GM12891 (cell line): ENCODE measurements at regions not wholly inside any gene's neighbourhood (a gene's known extent, or its start where the extent isn't known, plus 50 kb on each side); places are given as distances from the start of the nearest gene placed in this dataset.

ENCODE experiments used
- DNase-seq: peaks from one replicate; pipeline ENCODE4 v3.0.0; 2011; ENCODE audit warnings: low spot score; ENCODE audit not compliant: insufficient read length
- FAIRE-seq: peaks from 2 replicates; lab custom pipeline; 2011; peaks lifted over from hg19 to GRCh38; lab: Jason Lieb, UNC
- PAX5 ChIP-seq: IDR thresholded peaks from 2 replicates; pipeline ENCODE4 v1.6.1; 2011; ENCODE audit warnings: low read length, moderate library complexity, mild to moderate bottlenecking; ENCODE audit not compliant: insufficient read depth, severe bottlenecking
- POLR2A ChIP-seq: IDR thresholded peaks from 2 replicates; pipeline ENCODE4 v1.6.1; 2011; ENCODE audit warnings: low read depth, low read length, control low read depth
- POLR2AphosphoS5 ChIP-seq: IDR thresholded peaks from 2 replicates; pipeline ENCODE4 v1.6.1; 2011; ENCODE audit warnings: low read depth, low read length, control low read depth
- POU2F2 ChIP-seq: IDR thresholded peaks from 2 replicates; pipeline ENCODE4 v1.6.1; 2011; ENCODE audit warnings: low read depth, mild to moderate bottlenecking, control low read depth, low read length, moderate library complexity
- SPI1 ChIP-seq: IDR thresholded peaks from 2 replicates; pipeline ENCODE4 v1.6.1; 2011; ENCODE audit warnings: low read depth, low read length, control low read depth
- TAF1 ChIP-seq: IDR thresholded peaks from 2 replicates; pipeline ENCODE4 v1.6.1; 2011; ENCODE audit warnings: low read depth, low read length, control low read depth

DNA sequence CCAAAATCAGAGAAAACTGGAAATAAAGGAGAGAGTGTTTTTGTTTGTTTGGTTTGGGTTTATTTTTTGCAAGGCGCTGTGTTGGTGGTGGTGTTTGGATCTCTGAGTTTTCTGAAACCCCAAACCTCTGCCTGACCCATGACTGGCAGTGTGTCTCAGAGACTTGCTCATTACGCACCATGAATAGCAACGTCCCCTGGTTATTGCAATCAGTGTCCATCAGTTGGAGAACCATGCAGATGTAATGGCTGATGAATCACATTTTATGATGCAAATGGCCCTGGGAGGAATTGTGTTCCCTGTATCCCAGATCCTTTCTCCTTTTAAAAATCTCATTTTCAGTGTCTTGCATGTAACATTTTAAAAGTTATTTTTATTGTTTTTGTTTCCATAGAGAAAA lies 362.8 kb downstream of the PMP22 start:
- no peak for TF ChIP-seq SPI1
- no peak for TF ChIP-seq POLR2A
- DNase-seq (no peak), FAIRE-seq (no peak)

DNA sequence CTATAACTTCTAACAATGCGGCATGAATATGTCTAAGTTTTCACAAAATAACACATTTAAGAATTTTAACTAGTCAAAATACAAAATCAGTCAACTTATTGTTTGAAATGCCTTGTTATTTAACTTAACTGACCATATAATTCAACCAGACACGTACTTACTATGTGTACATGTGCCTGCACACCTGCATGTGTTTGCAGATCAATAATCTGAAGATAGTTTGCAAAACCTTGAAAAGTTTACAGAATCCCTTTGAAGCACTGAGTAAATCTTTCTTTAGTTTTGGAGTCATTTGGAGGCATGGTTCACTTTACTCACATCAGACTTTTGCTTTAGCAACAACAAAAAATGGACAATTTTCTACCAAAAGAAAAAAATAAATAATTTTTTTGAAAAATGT lies 363.8 kb downstream of the PMP22 start:
- TF ChIP-seq PAX5 (no peak), SPI1 (no peak), POLR2A (no peak), POLR2AphosphoS5 (no peak), TAF1 (no peak), POU2F2 (no peak)
- FAIRE-seq: no peak
- DNase-seq: no peak

DNA sequence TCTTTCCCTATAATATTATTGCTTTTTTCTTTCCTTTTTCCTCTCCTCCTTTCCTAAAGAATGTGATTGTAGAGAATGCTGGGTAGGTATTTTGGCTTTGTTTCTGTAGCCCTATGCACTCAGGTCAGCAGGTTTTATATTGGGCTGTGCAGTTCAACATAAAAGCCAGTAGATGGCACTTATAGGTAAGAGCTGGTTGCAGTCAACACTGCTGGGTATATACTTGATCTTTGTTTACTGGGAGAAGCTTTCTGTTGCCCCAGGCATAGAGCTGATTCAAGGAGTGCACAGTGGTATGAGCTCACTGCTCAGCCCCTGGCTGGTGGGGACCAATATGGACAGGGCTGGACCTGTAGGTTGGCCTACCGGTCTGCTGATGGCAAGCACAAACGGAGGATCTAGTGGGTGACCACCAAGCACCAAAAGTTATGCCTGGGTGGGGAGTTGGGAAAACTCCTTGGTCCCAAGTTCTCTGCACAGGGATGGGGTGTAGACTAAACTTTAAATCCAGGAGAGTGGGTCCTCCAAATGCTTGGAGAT lies 378.9 kb downstream of the PMP22 start:
- no peak for DNase-seq
- no peak for FAIRE-seq
- no peak for TF ChIP-seq POU2F2
- TF ChIP-seq TAF1: no peak
- TF ChIP-seq POLR2A: no peak
- TF ChIP-seq SPI1: no peak
- TF ChIP-seq POLR2AphosphoS5: no peak
- TF ChIP-seq PAX5: no peak

DNA sequence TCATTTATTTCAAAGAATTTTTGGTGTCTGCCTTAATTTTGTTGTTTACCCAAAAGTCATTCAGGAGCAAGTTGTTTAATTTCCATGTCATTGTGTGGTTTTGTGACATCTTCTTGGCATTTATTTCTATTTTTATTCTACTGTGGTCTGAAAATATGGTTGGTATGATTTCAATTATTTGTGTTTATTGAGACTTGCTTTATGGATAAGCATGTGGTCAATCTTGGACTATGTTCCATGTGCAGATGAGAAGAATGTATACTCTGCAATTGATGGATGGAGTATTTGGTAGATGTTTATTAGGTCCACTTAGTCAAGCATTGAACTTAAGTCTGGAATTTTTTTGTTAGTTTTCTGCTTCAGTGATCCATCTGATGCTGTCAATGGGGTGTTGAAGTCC lies 383.0 kb downstream of the PMP22 start:
- TF ChIP-seq POLR2AphosphoS5 (no peak), TAF1 (no peak)
- FAIRE-seq (no peak), DNase-seq (no peak)

DNA sequence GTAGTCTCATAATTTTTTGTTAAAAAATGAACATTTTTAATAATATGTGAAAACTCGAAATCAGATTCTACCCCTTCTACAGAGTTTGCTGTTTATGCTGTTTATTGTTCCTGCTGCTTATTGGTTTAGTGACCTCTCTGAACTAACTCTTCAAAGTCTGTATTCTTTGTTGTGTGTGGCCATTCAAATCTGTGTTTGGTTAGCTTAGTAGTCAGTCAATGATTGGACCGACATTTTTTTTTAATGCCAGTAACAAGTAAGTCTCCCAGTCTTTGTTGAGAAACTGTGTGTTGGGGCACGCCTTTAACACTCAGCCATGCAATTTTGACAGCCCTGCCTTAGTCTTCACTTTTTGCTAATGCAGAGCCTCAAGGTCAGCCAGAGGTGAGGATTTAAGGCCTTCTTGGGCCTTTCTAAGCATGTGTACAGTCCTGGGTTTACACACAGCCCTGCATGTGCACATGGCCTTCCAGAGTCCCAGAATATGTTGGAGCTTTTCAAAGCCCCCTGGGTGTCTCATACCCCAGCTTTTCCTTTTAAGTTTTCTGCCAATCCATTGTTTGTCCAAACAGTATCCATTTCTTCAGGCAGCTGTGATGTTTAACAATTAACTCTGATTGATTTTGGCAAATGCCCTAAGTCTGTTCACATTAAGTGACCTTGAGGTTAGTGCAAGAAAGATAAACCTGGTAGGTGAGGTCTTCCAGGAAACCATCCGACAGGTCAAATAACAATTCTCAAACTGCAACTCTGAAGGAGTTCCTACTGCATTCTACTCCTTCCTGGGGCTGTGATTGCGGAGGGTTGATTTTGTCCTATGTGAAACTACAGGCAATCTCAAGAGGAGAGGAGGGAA lies 389.3 kb downstream of the PMP22 start:
- TF ChIP-seq TAF1 (no peak), POLR2AphosphoS5 (no peak), POLR2A (no peak), PAX5 (no peak), POU2F2 (no peak), SPI1 (no peak)
- DNase-seq (no peak), FAIRE-seq (no peak)

DNA sequence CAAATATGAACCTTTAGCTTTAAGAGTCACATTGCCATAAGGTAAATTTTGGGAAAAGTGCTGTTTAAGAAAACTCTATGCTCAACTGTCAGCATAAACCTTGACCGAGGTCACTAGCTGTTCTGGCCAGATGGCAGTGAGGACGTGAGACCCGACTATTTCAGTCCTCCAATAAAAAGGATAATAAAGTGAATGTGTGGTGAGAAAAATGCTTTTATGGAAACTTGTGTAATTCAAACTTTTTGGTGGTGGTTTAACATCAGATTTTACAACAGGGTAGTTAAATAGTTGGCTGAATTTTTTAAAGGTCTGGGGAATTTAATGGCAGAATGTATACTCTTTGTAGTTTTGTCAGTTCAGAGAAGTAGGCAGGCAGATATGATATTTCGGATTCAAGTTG lies 391.1 kb downstream of the PMP22 start:
- TF ChIP-seq SPI1 (no peak), POLR2A (no peak), POU2F2 (no peak), TAF1 (no peak), POLR2AphosphoS5 (no peak), PAX5 (no peak)
- DNase-seq: no peak
- FAIRE-seq: no peak

DNA sequence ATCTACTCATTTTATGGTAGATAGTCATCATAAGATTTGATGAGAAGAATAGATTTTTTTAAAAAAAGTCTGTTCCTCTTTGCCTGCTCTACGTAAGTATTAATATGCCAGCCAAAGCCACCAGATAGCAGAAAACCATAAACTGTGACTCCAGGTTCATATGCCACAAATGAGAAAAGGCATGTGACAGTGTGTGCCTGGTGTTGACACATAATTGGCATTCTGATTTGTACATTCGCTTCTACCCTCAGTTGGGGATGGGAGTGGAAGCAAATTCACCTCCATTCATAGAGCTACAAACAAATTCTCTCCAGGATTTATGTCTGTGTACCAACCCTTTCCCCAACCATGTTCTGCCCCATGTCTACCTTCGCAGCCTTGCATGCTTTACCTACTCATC lies 391.6 kb downstream of the PMP22 start:
- no peak for DNase-seq
- TF ChIP-seq POLR2AphosphoS5: no peak
- no peak for TF ChIP-seq TAF1
- TF ChIP-seq PAX5: no peak
- TF ChIP-seq POLR2A: no peak
- no peak for TF ChIP-seq SPI1
- no peak for FAIRE-seq

DNA sequence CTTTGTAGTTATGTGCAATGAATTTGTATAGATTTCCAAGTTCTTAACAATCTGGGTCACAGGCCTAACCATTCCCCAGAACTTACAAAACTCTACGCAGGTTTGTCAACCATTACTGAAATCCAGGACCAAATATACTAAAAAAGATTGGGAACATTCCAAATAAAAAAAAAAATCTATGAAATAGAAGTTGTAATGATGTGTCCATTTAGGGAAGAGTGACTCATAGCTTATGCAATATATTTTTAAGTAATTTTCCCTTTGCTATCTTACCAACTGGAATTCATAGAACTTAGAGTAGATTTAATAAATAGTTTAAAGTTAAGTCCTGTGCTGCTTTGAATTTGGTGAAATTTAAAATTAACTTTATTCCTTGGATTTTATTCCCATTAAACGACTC lies 393.2 kb downstream of the PMP22 start:
- no peak for FAIRE-seq
- no peak for DNase-seq
- no peak for TF ChIP-seq POLR2A
- no peak for TF ChIP-seq POLR2AphosphoS5
- TF ChIP-seq SPI1: no peak
- TF ChIP-seq POU2F2: no peak
- TF ChIP-seq PAX5: no peak
- no peak for TF ChIP-seq TAF1

DNA sequence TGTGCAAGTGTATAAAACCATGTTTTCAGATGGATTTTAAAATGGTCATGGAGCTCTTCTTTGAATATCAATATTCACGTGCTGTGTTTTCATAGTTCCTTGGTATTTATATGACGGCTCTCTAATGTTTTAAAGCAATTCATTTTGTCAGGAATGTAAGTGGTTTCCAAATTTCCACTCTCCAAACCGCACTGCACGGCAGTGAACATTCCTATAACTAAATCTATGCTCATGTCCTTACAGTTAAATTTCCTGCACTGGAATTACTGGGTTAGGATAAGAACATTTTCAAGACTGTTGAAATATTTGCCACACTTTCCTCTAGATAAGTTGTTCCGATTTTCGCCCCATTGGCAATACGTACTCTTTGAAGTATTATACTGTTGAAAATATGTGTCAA lies 398.9 kb downstream of the PMP22 start:
- FAIRE-seq: no peak
- DNase-seq: no peak
- TF ChIP-seq POLR2A: no peak
- TF ChIP-seq POU2F2: no peak
- no peak for TF ChIP-seq PAX5
- no peak for TF ChIP-seq TAF1
- no peak for TF ChIP-seq POLR2AphosphoS5
- TF ChIP-seq SPI1: no peak

DNA sequence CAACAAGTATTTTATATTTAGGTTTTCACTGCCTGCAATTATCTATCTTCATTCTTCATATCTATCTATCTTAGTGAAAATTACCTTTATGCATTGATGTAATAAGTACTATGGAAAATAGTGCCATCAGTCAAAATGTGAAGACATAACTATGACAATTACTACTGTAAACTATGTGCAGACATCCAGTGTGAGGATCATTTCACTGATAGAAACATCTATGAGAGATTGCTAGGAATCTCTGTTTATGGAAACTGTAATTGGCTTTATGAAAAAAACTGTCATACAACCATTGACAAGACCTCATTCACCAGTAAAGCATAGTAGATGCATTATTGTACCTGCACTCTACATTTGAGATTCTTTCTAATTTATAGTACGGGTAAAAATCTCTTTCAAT lies 401.0 kb downstream of the PMP22 start:
- DNase-seq: no peak
- FAIRE-seq: no peak
- TF ChIP-seq TAF1 (no peak), POLR2AphosphoS5 (no peak), SPI1 (no peak)
